Neural cell (in vitro differentiated cells): ENCODE measurements at regions not wholly inside any gene's neighbourhood (a gene's known extent, or its start where the extent isn't known, plus 50 kb on each side); places are given as distances from the start of the nearest gene placed in this dataset.

Source experiments
- H2AFZ ChIP-seq: fragments of 200-600, 300-800 bp; sonication (generic), shearing (Covaris generic); 2 replicates; pipeline ENCODE4 v1.6.0; 2014; ENCODE audit warnings: low read depth, mild to moderate bottlenecking, antibody characterized with exemption, low read length, moderate library complexity
- H3F3A ChIP-seq: fragments of 200-600 bp; shearing (Covaris generic); 2 replicates; pipeline ENCODE4 v1.6.1; 2016; ENCODE audit warnings: mild to moderate bottlenecking, moderate library complexity, mixed read lengths, antibody characterized with exemption, low read length; ENCODE audit not compliant: insufficient read depth, poor library complexity, severe bottlenecking
- H3K27ac ChIP-seq: fragments of 200-600, 300-800 bp; sonication (generic), shearing (Covaris generic); 2 replicates; pipeline ENCODE4 v1.5.1; 2014; ENCODE audit warnings: mild to moderate bottlenecking, low read length, moderate library complexity
- H3K27me3 ChIP-seq: fragments of 300-800, 200-600 bp; sonication (generic), shearing (Covaris generic); 2 replicates; pipeline ENCODE4 v1.6.0; 2014; ENCODE audit warnings: mild to moderate bottlenecking, low read depth, low read length, moderate library complexity; ENCODE audit not compliant: insufficient read depth
- H3K36me3 ChIP-seq: fragments of 300-800, 200-600 bp; sonication (generic), shearing (Covaris generic); 2 replicates; pipeline ENCODE4 v1.5.1; 2014; ENCODE audit warnings: mild to moderate bottlenecking, antibody characterized with exemption, low read length, moderate library complexity; ENCODE audit not compliant: insufficient read depth
- H3K4me2 ChIP-seq: fragments of 300-800, 200-600 bp; sonication (generic), shearing (Covaris generic); 2 replicates; pipeline ENCODE4 v1.6.0; 2014; ENCODE audit warnings: mild to moderate bottlenecking, low read length
- H3K4me3 ChIP-seq: fragments of 300-800, 200-600 bp; sonication (generic), shearing (Covaris generic); 2 replicates; pipeline ENCODE4 v1.5.1; 2014; ENCODE audit warnings: mild to moderate bottlenecking, low read length, moderate library complexity
- H3K79me2 ChIP-seq: fragments of 200-600 bp; shearing (Covaris generic); replicated peaks from 2 replicates; pipeline ENCODE4 v1.6.0; 2014; ENCODE audit warnings: mild to moderate bottlenecking, low read length, moderate library complexity; ENCODE audit not compliant: insufficient read depth
- H3K9ac ChIP-seq: fragments of 300-800, 200-600 bp; sonication (generic), shearing (Covaris generic); 2 replicates; pipeline ENCODE4 v1.6.1; 2016; ENCODE audit warnings: mild to moderate bottlenecking, low read length, mixed read lengths
- H3K9me2 ChIP-seq: fragments of 200-600 bp; shearing (Covaris generic); 2 replicates; pipeline ENCODE4 v1.6.1; 2016; ENCODE audit warnings: mild to moderate bottlenecking, low read length, mixed read lengths; ENCODE audit not compliant: insufficient read depth
- H3K9me3 ChIP-seq: fragments of 200-600, 300-800 bp; sonication (generic), shearing (Covaris generic); 2 replicates; pipeline ENCODE4 v1.6.1; 2016; ENCODE audit warnings: mild to moderate bottlenecking, mixed run types, low read length, moderate library complexity, mixed read lengths
- H4K20me1 ChIP-seq: fragments of 200-600 bp; shearing (Covaris generic); 2 replicates; pipeline ENCODE4 v1.6.1; 2016; ENCODE audit warnings: mild to moderate bottlenecking, mixed run types; ENCODE audit not compliant: insufficient read depth
- CTCF ChIP-seq: fragments of 450-650 bp; IDR thresholded peaks from 2 replicates; pipeline ENCODE4 v1.5.1; 2014; ENCODE audit warnings: antibody characterized with exemption, mild to moderate bottlenecking, moderate library complexity; ENCODE audit not compliant: poor library complexity, severe bottlenecking
- EP300 ChIP-seq: fragments of 450-650 bp; conservative IDR thresholded peaks from 2 replicates; pipeline ENCODE4 v1.6.1; 2014; ENCODE audit warnings: antibody characterized with exemption, mild to moderate bottlenecking, moderate library complexity; ENCODE audit not compliant: poor library complexity, severe bottlenecking
- EZH2 ChIP-seq: fragments of 200-600, 300-800 bp; shearing (Covaris generic), sonication (generic); IDR thresholded peaks from 2 replicates; pipeline ENCODE4 v1.6.1; 2014; ENCODE audit warnings: antibody characterized with exemption, low read length, borderline replicate concordance, mild to moderate bottlenecking; ENCODE audit not compliant: insufficient read depth, poor library complexity, severe bottlenecking
- MXI1 ChIP-seq: fragments of 450-650 bp; conservative IDR thresholded peaks from 2 replicates; pipeline ENCODE4 v1.6.1; 2014; ENCODE audit warnings: antibody characterized with exemption, mild to moderate bottlenecking; ENCODE audit not compliant: poor library complexity, severe bottlenecking
- POLR2AphosphoS5 ChIP-seq: IDR thresholded peaks from 2 replicates; pipeline ENCODE4 v1.6.1; 2012
- RAD21 ChIP-seq: fragments of 450-650 bp; conservative IDR thresholded peaks from 2 replicates; pipeline ENCODE4 v1.6.1; 2014; ENCODE audit warnings: antibody characterized with exemption, mild to moderate bottlenecking, moderate library complexity
- REST ChIP-seq: IDR thresholded peaks from 2 replicates; pipeline ENCODE4 v1.6.1; 2012; ENCODE audit warnings: borderline replicate concordance
- SMC3 ChIP-seq: fragments of 450-650 bp; conservative IDR thresholded peaks from 2 replicates; pipeline ENCODE4 v1.6.1; 2014; ENCODE audit warnings: antibody characterized with exemption, mild to moderate bottlenecking, moderate library complexity; ENCODE audit not compliant: poor library complexity
- TAF1 ChIP-seq: IDR thresholded peaks from 2 replicates; pipeline ENCODE4 v1.6.1; 2012; ENCODE audit warnings: low read depth

- H2AFZ ChIP-seq = no peak overlapping the region
- no peaks in the 10 kb centered on the region for H3K9me3 ChIP-seq
- H3K79me2 ChIP-seq = no peaks in the 10 kb centered on the region
- no peak overlapping the region for H3K27ac ChIP-seq
- no peaks in the 10 kb centered on the region for H3K27me3 ChIP-seq
- no peaks in the 10 kb centered on the region for H3K9me2 ChIP-seq
- no peaks in the 10 kb centered on the region for H3K36me3 ChIP-seq
- H3K9ac ChIP-seq = no peak overlapping the region
- H3K4me3 ChIP-seq = no peak overlapping the region
- no peak for TF ChIP-seq EP300
- no peak for TF ChIP-seq REST
- no peak for TF ChIP-seq EZH2
- no peak overlapping the region for H3K4me2 ChIP-seq
- H3F3A ChIP-seq = no peaks in the 10 kb centered on the region
- H4K20me1 ChIP-seq = no peaks in the 10 kb centered on the region
Measured at GRCh38 chr5:109619021-109619460, 70.7 kb upstream of the MAN2A1 start.

- H2AFZ ChIP-seq = no peak overlapping the region
- no peak overlapping the region for H3K4me2 ChIP-seq
- no peak overlapping the region for H3K4me3 ChIP-seq
- H3K27ac ChIP-seq = no peak overlapping the region
- H3K9me2 ChIP-seq = no peaks in the 10 kb centered on the region
- no peaks in the 10 kb centered on the region for H3F3A ChIP-seq
- TF ChIP-seq POLR2AphosphoS5 = no peak
- no peak for TF ChIP-seq EP300
- TF ChIP-seq MXI1 = no peak
- TF ChIP-seq TAF1 = no peak
- no peak for TF ChIP-seq CTCF
- no peak for TF ChIP-seq SMC3
- TF ChIP-seq REST = no peak
- no peak for TF ChIP-seq EZH2
- TF ChIP-seq RAD21 = no peak
- H4K20me1 ChIP-seq = no peaks in the 10 kb centered on the region
- H3K9ac ChIP-seq = no peak overlapping the region
- H3K79me2 ChIP-seq = no peaks in the 10 kb centered on the region
- no peaks in the 10 kb centered on the region for H3K36me3 ChIP-seq
- H3K27me3 ChIP-seq = no peaks in the 10 kb centered on the region
- H3K9me3 ChIP-seq = no peaks in the 10 kb centered on the region
Measured at GRCh38 chr5:109614981-109615380, 74.7 kb upstream of the MAN2A1 start.
